T-helper 1 cell treated with Interleukin-12 subunit alpha and Interleukin-12 subunit beta and Interleukin-4 antibody, amounts not matched to agents 30 μg/mL and 1 μg/mL, for 36 hours (primary cell): ENCODE measurements at regions not wholly inside any gene's neighbourhood (a gene's known extent, or its start where the extent isn't known, plus 50 kb on each side); places are given as distances from the start of the nearest gene placed in this dataset.

ENCODE experiments used
- H3K27ac Mint-ChIP-seq: one replicate; pipeline ENCODE4 v1.8.0; 2021; ENCODE audit warnings: mild to moderate bottlenecking, mixed read lengths
- H3K27me3 Mint-ChIP-seq: one replicate; pipeline ENCODE4 v1.8.0; 2021; ENCODE audit warnings: low read depth, mixed read lengths
- H3K36me3 Mint-ChIP-seq: one replicate; pipeline ENCODE4 v1.8.0; 2021; ENCODE audit warnings: low read depth, mixed read lengths
- H3K4me1 Mint-ChIP-seq: one replicate; pipeline ENCODE4 v1.8.0; 2021; ENCODE audit warnings: low read depth, mixed read lengths
- H3K4me3 Mint-ChIP-seq: one replicate; pipeline ENCODE4 v1.8.0; 2021; ENCODE audit warnings: mild to moderate bottlenecking, moderate library complexity, mixed read lengths
- H3K9me3 Mint-ChIP-seq: one replicate; pipeline ENCODE4 v1.8.0; 2021; ENCODE audit warnings: mixed read lengths

- H3K4me3 Mint-ChIP-seq, result no peak overlapping the region
- no peaks in the 10 kb centered on the region for H3K36me3 Mint-ChIP-seq
- H3K27ac Mint-ChIP-seq, result no peak overlapping the region
- no peaks in the 10 kb centered on the region for H3K27me3 Mint-ChIP-seq
- no peaks in the 10 kb centered on the region for H3K9me3 Mint-ChIP-seq
- no peaks in the 10 kb centered on the region for H3K4me1 Mint-ChIP-seq
Observed at GRCh38 chr3:99143493-99143892, 242.0 kb upstream of the DCBLD2 start.

- H3K9me3 Mint-ChIP-seq, result no peaks in the 10 kb centered on the region
- no peaks in the 10 kb centered on the region for H3K4me1 Mint-ChIP-seq
- no peak overlapping the region for H3K27ac Mint-ChIP-seq
- H3K27me3 Mint-ChIP-seq, result no peaks in the 10 kb centered on the region
- H3K36me3 Mint-ChIP-seq, result no peaks in the 10 kb centered on the region
- no peak overlapping the region for H3K4me3 Mint-ChIP-seq
Observed at GRCh38 chr3:99134986-99135385, 233.5 kb upstream of the DCBLD2 start.

GRCh38 chr3:99131876-99132275 lies 230.4 kb upstream of the DCBLD2 start:
- Mint-ChIP-seq H3K27ac (no peak overlapping the region), H3K9me3 (no peaks in the 10 kb centered on the region), H3K36me3 (no peaks in the 10 kb centered on the region), H3K4me1 (no peaks in the 10 kb centered on the region), H3K27me3 (no peaks in the 10 kb centered on the region), H3K4me3 (no peak overlapping the region)

- Mint-ChIP-seq H3K27me3 (no peaks in the 10 kb centered on the region), H3K27ac (no peak overlapping the region), H3K4me3 (no peak overlapping the region), H3K36me3 (no peaks in the 10 kb centered on the region), H3K9me3 (no peaks in the 10 kb centered on the region), H3K4me1 (no peaks in the 10 kb centered on the region)
Observed at GRCh38 chr3:99128725-99129505, 227.4 kb upstream of the DCBLD2 start.

- H3K27ac Mint-ChIP-seq, result no peak overlapping the region
- H3K36me3 Mint-ChIP-seq, result no peaks in the 10 kb centered on the region
- no peaks in the 10 kb centered on the region for H3K9me3 Mint-ChIP-seq
- no peaks in the 10 kb centered on the region for H3K4me1 Mint-ChIP-seq
- H3K27me3 Mint-ChIP-seq, result no peaks in the 10 kb centered on the region
- no peak overlapping the region for H3K4me3 Mint-ChIP-seq
Observed at GRCh38 chr3:99128235-99128634, 226.7 kb upstream of the DCBLD2 start.

- no peaks in the 10 kb centered on the region for H3K9me3 Mint-ChIP-seq
- H3K36me3 Mint-ChIP-seq, result no peaks in the 10 kb centered on the region
- no peaks in the 10 kb centered on the region for H3K27me3 Mint-ChIP-seq
- H3K27ac Mint-ChIP-seq, result no peak overlapping the region
- no peak overlapping the region for H3K4me3 Mint-ChIP-seq
- H3K4me1 Mint-ChIP-seq, result no peaks in the 10 kb centered on the region
Observed at GRCh38 chr3:99126316-99126715, 224.8 kb upstream of the DCBLD2 start.

GRCh38 chr3:99119385-99119784 lies 217.9 kb upstream of the DCBLD2 start:
- H3K4me3 Mint-ChIP-seq, result no peak overlapping the region
- H3K27me3 Mint-ChIP-seq, result no peaks in the 10 kb centered on the region
- no peak overlapping the region for H3K27ac Mint-ChIP-seq
- H3K36me3 Mint-ChIP-seq, result no peaks in the 10 kb centered on the region
- no peaks in the 10 kb centered on the region for H3K9me3 Mint-ChIP-seq
- H3K4me1 Mint-ChIP-seq, result no peaks in the 10 kb centered on the region

- no peaks in the 10 kb centered on the region for H3K9me3 Mint-ChIP-seq
Observed at GRCh38 chr3:99118381-99118780, 216.9 kb upstream of the DCBLD2 start.

GRCh38 chr3:99114565-99115291 lies 213.2 kb upstream of the DCBLD2 start:
- Mint-ChIP-seq H3K4me1 (no peaks in the 10 kb centered on the region), H3K9me3 (no peaks in the 10 kb centered on the region)

More at GRCh38 chr3:99118381-99118780, 216.9 kb upstream of the DCBLD2 start:
- Mint-ChIP-seq H3K4me1 (no peaks in the 10 kb centered on the region), H3K36me3 (no peaks in the 10 kb centered on the region), H3K27me3 (no peaks in the 10 kb centered on the region), H3K27ac (no peak overlapping the region), H3K4me3 (no peak overlapping the region)

GRCh38 chr3:99111235-99111634 lies 209.7 kb upstream of the DCBLD2 start:
- Mint-ChIP-seq H3K27ac (no peak overlapping the region), H3K36me3 (no peaks in the 10 kb centered on the region), H3K9me3 (no peaks in the 10 kb centered on the region), H3K27me3 (no peaks in the 10 kb centered on the region), H3K4me1 (no peaks in the 10 kb centered on the region), H3K4me3 (no peak overlapping the region)

More at GRCh38 chr3:99114565-99115291, 213.2 kb upstream of the DCBLD2 start:
- Mint-ChIP-seq H3K4me3 (no peak overlapping the region), H3K36me3 (no peaks in the 10 kb centered on the region), H3K27ac (no peak overlapping the region), H3K27me3 (no peaks in the 10 kb centered on the region)

GRCh38 chr3:99110401-99110800 lies 208.9 kb upstream of the DCBLD2 start:
- H3K4me1 Mint-ChIP-seq, result no peaks in the 10 kb centered on the region
- no peak overlapping the region for H3K27ac Mint-ChIP-seq
- H3K36me3 Mint-ChIP-seq, result no peaks in the 10 kb centered on the region
- H3K9me3 Mint-ChIP-seq, result no peaks in the 10 kb centered on the region
- H3K27me3 Mint-ChIP-seq, result no peaks in the 10 kb centered on the region
- no peak overlapping the region for H3K4me3 Mint-ChIP-seq

GRCh38 chr3:99108508-99108907 lies 207.0 kb upstream of the DCBLD2 start:
- Mint-ChIP-seq H3K27me3 (no peaks in the 10 kb centered on the region), H3K36me3 (no peaks in the 10 kb centered on the region), H3K27ac (no peak overlapping the region), H3K4me1 (no peaks in the 10 kb centered on the region), H3K4me3 (no peak overlapping the region), H3K9me3 (no peaks in the 10 kb centered on the region)

GRCh38 chr3:99094606-99095005 lies 193.1 kb upstream of the DCBLD2 start:
- Mint-ChIP-seq H3K36me3 (no peaks in the 10 kb centered on the region), H3K9me3 (no peaks in the 10 kb centered on the region), H3K27ac (no peak overlapping the region), H3K4me1 (no peaks in the 10 kb centered on the region), H3K4me3 (no peak overlapping the region), H3K27me3 (no peaks in the 10 kb centered on the region)

- Mint-ChIP-seq H3K4me3 (no peak overlapping the region), H3K9me3 (no peaks in the 10 kb centered on the region), H3K4me1 (no peaks in the 10 kb centered on the region)
Observed at GRCh38 chr3:99087277-99087676, 185.8 kb upstream of the DCBLD2 start.

GRCh38 chr3:99084826-99085225 lies 183.3 kb upstream of the DCBLD2 start:
- Mint-ChIP-seq H3K27ac (no peak overlapping the region), H3K27me3 (peaks cover 3% of the 10 kb centered on the region), H3K4me1 (no peaks in the 10 kb centered on the region)

More at GRCh38 chr3:99087277-99087676, 185.8 kb upstream of the DCBLD2 start:
- H3K36me3 Mint-ChIP-seq, result no peaks in the 10 kb centered on the region
- no peak overlapping the region for H3K27ac Mint-ChIP-seq
- peaks cover 3% of the 10 kb centered on the region for H3K27me3 Mint-ChIP-seq

More at GRCh38 chr3:99084826-99085225, 183.3 kb upstream of the DCBLD2 start:
- no peaks in the 10 kb centered on the region for H3K9me3 Mint-ChIP-seq
- H3K36me3 Mint-ChIP-seq, result no peaks in the 10 kb centered on the region
- no peak overlapping the region for H3K4me3 Mint-ChIP-seq
